GM21717 (cell line): ENCODE measurements at regions not wholly inside any gene's neighbourhood (a gene's known extent, or its start where the extent isn't known, plus 50 kb on each side); places are given as distances from the start of the nearest gene placed in this dataset.

Experiments
- ATAC-seq: cut with Tn5 transposase; IDR thresholded peaks from one replicate; pipeline ENCODE4 v1.9.1; 2021; ENCODE audit warnings: mild to moderate bottlenecking, moderate library complexity; ENCODE audit not compliant: unreplicated experiment

DNA sequence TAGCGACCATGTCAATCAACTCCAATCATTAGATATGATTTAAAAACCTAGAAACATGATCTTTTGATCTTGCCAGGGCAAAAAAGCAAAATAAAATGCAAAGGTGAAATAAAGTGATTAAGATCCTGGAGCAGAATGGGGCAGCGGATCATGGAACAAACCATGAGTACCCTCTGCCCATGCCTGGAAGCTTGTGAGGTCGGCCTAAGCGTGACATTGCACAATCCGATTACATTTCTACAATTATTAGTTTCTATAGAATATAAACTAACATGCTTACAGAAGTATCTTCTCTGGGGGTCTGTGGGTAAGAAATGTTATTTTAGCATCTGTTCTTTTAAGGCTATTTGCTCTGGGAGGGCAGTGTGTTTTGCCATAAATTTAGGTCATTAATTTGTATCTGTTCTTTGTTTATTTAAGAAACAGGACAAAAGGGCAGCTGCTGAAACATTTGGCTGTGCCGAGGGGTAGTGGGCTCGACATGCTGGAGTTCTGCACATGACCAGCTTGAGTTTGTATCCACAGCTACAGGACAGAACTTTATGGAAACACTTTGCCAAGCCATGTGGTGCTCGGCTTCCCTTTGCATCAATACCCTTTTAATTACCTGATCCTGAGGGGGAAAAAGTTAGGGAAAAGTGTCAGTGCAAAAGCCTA is 55.9 kb downstream of the ZBTB18 start:
- ATAC-seq: no peak

- no peak for ATAC-seq
Observed at GRCh38 chr1:244111027-244111426, 59.9 kb downstream of the ZBTB18 start.

DNA sequence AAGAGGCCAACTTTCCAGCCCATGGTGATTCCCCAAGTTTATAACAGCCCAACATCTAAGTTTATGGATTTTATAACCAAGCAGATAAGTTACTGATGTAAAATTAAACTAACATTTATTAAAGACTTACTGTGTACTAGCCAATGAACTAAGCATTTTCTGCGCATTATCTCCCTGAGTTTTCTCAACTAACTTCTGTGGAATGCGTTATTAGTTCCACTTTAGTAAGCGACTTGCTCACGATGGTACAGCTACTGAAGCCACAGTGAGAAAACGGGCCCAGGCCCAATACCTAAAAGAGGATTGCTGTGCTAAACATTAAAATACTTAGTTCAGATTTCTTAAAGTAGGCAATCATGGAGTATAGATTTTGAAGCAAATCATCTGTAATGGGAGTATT is 61.0 kb downstream of the ZBTB18 start:
- ATAC-seq: no peak

- ATAC-seq: no peak
Observed at GRCh38 chr1:244112636-244113035, 61.6 kb downstream of the ZBTB18 start.

- no peak for ATAC-seq
Observed at GRCh38 chr1:244113532-244114320, 62.6 kb downstream of the ZBTB18 start.

DNA sequence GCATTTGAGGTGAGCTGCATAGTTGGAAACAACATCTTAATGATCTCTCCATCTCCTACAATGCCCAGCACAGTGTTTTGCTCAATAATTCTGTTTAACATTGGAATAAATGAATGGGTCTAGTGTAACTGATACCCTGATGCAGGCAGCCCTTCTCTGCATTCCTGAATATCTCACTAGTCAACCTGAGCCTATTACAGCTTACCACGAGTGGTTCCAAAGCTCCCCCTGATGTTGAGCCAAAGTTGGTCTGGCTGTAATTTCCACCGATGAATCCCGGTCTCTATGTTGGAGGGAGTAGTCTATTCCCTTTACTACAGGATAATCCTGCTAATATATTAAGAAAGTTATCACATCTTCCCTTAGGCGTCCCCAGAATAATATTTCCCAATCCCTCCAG is 63.8 kb downstream of the ZBTB18 start:
- ATAC-seq: no peak

GRCh38 chr1:244116946-244117345 is 65.9 kb downstream of the ZBTB18 start:
- no peak for ATAC-seq

DNA sequence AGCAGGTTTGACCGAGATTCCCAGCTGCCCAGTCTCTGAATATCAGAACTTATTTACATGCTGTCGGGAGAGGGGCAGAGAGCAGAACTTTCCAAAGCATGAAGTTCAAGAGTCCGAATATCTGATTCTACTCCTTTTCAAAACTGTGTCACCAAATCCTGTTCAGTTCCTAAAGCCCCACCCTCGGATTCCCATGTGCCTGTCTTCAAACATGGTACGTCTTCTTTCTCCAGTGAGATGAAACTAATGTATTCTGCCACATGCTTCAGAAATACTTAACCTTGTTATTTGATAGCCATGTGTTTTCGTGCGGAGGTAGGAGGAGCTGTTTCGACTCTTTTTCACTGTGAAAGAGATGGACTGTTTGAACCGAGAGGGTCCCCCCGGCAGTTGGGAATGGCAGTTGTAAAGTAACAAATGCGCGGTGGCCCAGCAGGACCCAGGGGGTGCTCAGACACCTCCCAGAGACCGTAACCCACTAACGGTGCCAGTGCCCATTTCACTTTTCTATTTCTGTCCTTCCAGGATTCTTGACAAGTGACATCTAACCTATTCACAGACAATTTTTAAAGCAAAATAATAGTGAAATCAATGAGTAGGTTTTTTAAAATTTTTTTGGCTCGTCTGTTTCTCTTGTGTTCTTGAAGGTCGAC is 67.2 kb downstream of the ZBTB18 start:
- ATAC-seq: no peak

- no peak for ATAC-seq
Observed at GRCh38 chr1:244128591-244129383, 77.7 kb downstream of the ZBTB18 start.

- ATAC-seq: no peak
Observed at GRCh38 chr1:244137276-244137675, 86.2 kb downstream of the ZBTB18 start.

DNA sequence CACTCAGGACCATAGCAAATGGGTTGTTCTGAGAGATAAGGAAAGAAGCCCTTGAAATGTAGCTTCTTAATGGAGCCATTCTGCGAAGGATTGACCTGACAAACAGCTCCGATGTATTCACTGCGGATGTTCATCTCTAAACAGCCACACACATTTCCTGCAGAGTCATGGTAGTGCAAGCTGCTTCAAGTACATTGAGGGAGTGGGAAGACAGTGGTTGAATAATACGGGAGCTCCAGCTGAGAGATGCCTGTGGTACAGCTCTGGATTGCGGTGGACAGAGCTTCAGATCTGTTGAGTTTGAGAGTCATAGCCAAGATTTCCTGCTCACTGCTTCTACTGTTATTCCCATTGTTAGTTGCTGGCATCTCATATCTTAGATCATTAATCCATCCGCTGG is 86.6 kb downstream of the ZBTB18 start:
- ATAC-seq: no peak

GRCh38 chr1:244138399-244138798 is 87.3 kb downstream of the ZBTB18 start:
- no peak for ATAC-seq

- no peak for ATAC-seq
Observed at GRCh38 chr1:244139655-244140054, 88.6 kb downstream of the ZBTB18 start.

- ATAC-seq: no peak
Observed at GRCh38 chr1:244140420-244140819, 89.3 kb downstream of the ZBTB18 start.

GRCh38 chr1:244144053-244144452 is 93.0 kb downstream of the ZBTB18 start:
- ATAC-seq: no peak

GRCh38 chr1:244150071-244150470 is 99.0 kb downstream of the ZBTB18 start:
- no peak for ATAC-seq

DNA sequence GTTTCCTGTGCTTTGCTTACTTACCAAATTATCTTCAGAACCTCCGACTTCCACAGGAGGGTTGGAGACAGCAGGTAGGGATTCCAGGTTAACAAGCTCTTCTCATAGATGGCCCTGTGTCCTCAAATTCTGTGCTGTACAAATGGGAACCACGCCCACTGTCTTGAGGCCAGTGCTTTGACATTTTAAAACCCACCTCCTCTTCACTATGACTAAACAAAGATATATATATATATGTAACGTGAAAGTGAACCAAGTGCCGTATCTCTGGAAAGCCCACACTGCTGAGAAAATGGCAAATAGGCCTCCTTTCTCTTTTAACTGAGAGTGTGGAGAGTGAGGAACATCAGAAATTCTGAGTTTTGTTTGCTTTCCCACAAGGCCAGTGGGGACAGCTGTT is 99.6 kb downstream of the ZBTB18 start:
- ATAC-seq: peak; percentile 85

DNA sequence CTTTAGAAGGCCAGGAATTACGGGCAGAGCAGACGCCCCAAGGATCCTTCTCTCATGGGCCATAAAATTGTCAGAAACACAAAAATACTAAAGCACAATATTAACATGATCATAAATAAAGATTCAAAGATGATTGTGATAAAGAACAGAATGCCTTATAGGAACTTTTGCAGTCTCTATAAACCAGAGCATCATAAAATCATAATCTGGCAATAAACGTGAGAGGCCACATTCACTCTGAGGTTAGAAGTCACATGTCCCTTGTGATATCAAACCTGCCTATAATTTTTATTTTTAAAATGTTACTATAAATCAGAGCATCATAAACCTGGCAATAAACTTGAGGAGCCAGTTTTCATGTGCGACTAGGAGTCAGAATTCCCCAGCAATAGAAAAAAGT is 100.5 kb downstream of the ZBTB18 start:
- ATAC-seq: no peak

DNA sequence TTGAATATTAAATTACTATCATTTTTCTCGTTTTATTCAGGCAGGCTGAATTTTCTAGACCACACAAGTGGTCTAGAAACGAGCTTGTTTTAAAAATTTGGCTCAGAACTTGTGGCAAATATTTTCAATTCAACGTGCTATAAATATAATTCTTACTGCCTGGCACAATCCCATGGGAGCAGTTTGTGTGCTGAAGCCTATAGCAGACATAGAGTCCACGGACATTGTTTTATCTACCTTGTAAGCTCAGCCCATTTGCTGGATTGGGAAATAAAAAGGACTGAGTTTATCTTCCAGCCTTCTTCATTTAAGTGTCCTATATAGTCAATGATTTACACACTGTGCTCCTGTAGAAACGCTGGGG is 103.4 kb downstream of the ZBTB18 start:
- no peak for ATAC-seq

DNA sequence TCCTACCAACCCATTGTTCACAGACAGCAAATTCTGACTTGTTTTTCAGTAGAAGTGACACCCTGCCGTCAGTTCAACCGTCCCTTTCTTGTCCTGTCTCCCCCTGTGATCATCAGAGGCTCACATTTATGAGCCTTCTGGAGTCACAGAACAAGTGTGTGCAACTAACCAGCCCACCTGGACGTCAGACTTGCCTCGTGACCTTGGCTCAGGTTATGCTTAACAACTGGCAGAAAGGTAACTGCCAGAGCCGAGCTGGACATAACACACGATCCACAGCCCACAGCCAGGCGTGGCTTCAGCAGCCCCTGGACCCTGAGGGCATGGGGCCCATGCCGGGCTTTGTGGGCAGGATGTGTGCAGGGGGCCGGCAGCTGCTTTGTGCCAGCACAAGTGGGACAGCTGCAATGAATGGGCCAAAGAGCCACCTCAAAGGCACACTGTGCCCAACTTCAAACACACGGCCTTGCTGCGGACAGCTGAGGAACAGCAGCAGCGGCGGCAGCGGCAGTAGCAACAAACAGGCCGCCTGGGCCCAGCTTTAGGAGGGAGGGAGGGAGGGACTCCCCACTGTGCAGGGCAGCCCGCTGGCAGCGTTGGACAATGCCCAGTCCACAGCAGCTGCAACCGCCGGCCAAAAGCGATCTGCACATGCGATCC is 103.9 kb downstream of the ZBTB18 start:
- ATAC-seq: no peak

DNA sequence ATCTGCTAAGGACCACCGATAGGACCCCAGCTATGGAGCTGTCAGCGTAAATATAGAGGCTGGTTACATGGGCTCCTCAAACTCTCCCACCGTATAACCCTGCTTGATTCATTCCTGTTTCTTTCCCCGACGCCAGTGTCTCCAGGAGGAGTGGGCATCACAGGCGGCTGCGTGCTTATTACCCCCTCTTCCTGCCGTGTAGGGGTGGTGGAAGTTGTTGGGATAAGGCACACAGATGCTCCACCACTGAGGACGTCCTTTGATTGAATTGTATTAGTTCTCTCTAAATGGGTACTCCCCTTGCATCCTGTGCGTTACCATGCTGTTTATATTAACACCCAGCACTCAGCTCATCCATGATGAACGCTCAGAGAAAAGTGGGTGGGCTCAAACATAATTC is 104.6 kb downstream of the ZBTB18 start:
- ATAC-seq: no peak
